B cell (primary cell): ENCODE measurements at regions not wholly inside any gene's neighbourhood (a gene's known extent, or its start where the extent isn't known, plus 50 kb on each side); places are given as distances from the start of the nearest gene placed in this dataset.

Experiments used
- ATAC-seq: fragments of 200-7000 bp; cut with Tn5 transposase; one replicate; pipeline ENCODE4 v1.10.0; 2021; ENCODE audit warnings: low read depth, mild to moderate bottlenecking, moderate number of reproducible peaks, moderate library complexity
- CTCF ChIA-PET: fragments of 350-600 bp; sonication (Branson Sonifier 250); formaldehyde crosslinking; loops from one replicate; lab custom pipeline; 2021; ENCODE audit warnings: antibody characterized with exemption, inconsistent platforms; lab: Charles Lee
- POLR2A ChIA-PET: fragments of 350-600 bp; sonication (Branson Sonifier 250); formaldehyde crosslinking; loops from one replicate; lab custom pipeline; 2021; ENCODE audit warnings: antibody characterized with exemption; lab: Charles Lee
- DNase-seq: peaks from one replicate; pipeline ENCODE4 v3.0.0; 2013
- H2AFZ ChIP-seq: 2 replicates; pipeline ENCODE4 v1.6.1; 2012; ENCODE audit warnings: mild to moderate bottlenecking, low read depth, low read length; ENCODE audit not compliant: insufficient read depth, poor library complexity, severe bottlenecking
- H3K27ac ChIP-seq, 2 donors: 1 replicate in 1 of 2; 2 replicates in 1 of 2; pipeline ENCODE4 v1.5.1; 2012 to 2013; ENCODE audit warnings: low read length in 2 of 2, mild to moderate bottlenecking in 2 of 2, moderate library complexity in 1 of 2
- H3K27me3 ChIP-seq, 4 experiments: fragments of 200-600 bp in 1 of 4; sonication (generic) in 1 of 4; replicated peaks in 1 of 4; 1 replicate in 2 of 4; 2 replicates in 2 of 4; pipeline versions ENCODE4 v1.6.1 to v1.7.0; 2013 to 2016; ENCODE audit warnings: low read length in 3 of 4, mild to moderate bottlenecking in 2 of 4, mixed read lengths in 1 of 4, moderate library complexity in 1 of 4; ENCODE audit not compliant: insufficient read depth in 4 of 4, control insufficient read depth in 3 of 4; ENCODE audit errors: control extremely low read depth in 1 of 4
- H3K36me3 ChIP-seq, 2 experiments: replicated peaks in 1 of 2; 1 replicate in 1 of 2; 2 replicates in 1 of 2; pipeline versions ENCODE4 v1.6.1 to v1.7.1; 2013; ENCODE audit warnings: low read length in 1 of 2; ENCODE audit not compliant: insufficient read depth in 2 of 2, control insufficient read depth in 1 of 2; ENCODE audit errors: control extremely low read depth in 1 of 2, extremely low read depth in 1 of 2
- H3K4me1 ChIP-seq, 2 donors: fragments of 200-600 bp in 1 of 2; sonication (generic) in 1 of 2; 1 replicate in 1 of 2; 2 replicates in 1 of 2; pipeline versions ENCODE4 v1.5.1 to v1.6.1; 2013 to 2017; ENCODE audit warnings: low read length in 2 of 2; ENCODE audit not compliant: control insufficient read depth in 2 of 2, insufficient read depth in 2 of 2
- H3K4me2 ChIP-seq: replicated peaks from 2 replicates; pipeline ENCODE3; 2012; ENCODE audit warnings: mild to moderate bottlenecking, low read depth, low read length; ENCODE audit not compliant: poor library complexity, severe bottlenecking
- H3K4me3 ChIP-seq, 5 experiments: fragments of 200-600 bp in 1 of 5; sonication (generic) in 1 of 5; 1 replicate in 3 of 5; 2 replicates in 2 of 5; pipeline versions ENCODE4 v1.5.1 to v1.7.0; 2011 to 2016; ENCODE audit warnings: low read length in 4 of 5, mild to moderate bottlenecking in 4 of 5, low read depth in 2 of 5, control low read depth in 1 of 5, moderate library complexity in 1 of 5; ENCODE audit not compliant: insufficient read depth in 1 of 5; ENCODE audit errors: control extremely low read depth in 1 of 5, extremely low read depth in 1 of 5
- H3K79me2 ChIP-seq: fragments of 200-600 bp; sonication (generic); one replicate; pipeline ENCODE4 v1.6.0; 2016; ENCODE audit warnings: low read length; ENCODE audit not compliant: control insufficient read depth, insufficient read depth
- H3K9ac ChIP-seq: fragments of 200-600 bp; sonication (generic); 2 replicates; pipeline ENCODE4 v1.6.1; 2017; ENCODE audit warnings: mild to moderate bottlenecking, low read length, moderate library complexity
- H3K9me3 ChIP-seq, 3 donors: one replicate each; pipeline versions ENCODE4 v1.6.1 to v1.7.1; 2013; ENCODE audit warnings: low read length in 2 of 3; ENCODE audit not compliant: control insufficient read depth in 2 of 3, insufficient read depth in 1 of 3; ENCODE audit errors: control extremely low read depth in 1 of 3
- H4K20me1 ChIP-seq: 2 replicates; pipeline ENCODE4 v1.6.0; 2012; ENCODE audit warnings: mild to moderate bottlenecking, low read length; ENCODE audit not compliant: insufficient read depth, control insufficient read depth, poor library complexity, severe bottlenecking
- H3K27ac Mint-ChIP-seq: one replicate; pipeline ENCODE4 v1.8.0; 2021; ENCODE audit warnings: mixed read lengths
- H3K27me3 Mint-ChIP-seq: one replicate; pipeline ENCODE4 v1.8.0; 2021; ENCODE audit warnings: mixed read lengths
- H3K4me1 Mint-ChIP-seq: one replicate; pipeline ENCODE4 v1.8.0; 2021; ENCODE audit warnings: mixed read lengths
- H3K4me3 Mint-ChIP-seq: one replicate; pipeline ENCODE4 v1.8.0; 2021; ENCODE audit warnings: mixed read lengths
- H3K9me3 Mint-ChIP-seq: one replicate; pipeline ENCODE4 v1.8.0; 2022; ENCODE audit warnings: mixed read lengths; ENCODE audit not compliant: insufficient read depth
- CTCF ChIP-seq: fragments of 200-600 bp; IDR thresholded peaks from one replicate; pipeline ENCODE4 v1.8.0; 2022; ENCODE audit warnings: antibody characterized with exemption, mild to moderate bottlenecking
- EZH2 ChIP-seq: IDR thresholded peaks from 2 replicates; pipeline ENCODE4 v1.6.1; 2012; ENCODE audit warnings: borderline replicate concordance, low read depth, mild to moderate bottlenecking, moderate library complexity, low read length; ENCODE audit not compliant: insufficient read depth, poor library complexity, severe bottlenecking
- WGBS: methylation state at CpG from one replicate; pipeline ENCODE4 v1.1.5; 2013; ENCODE audit warnings: missing lambda C conversion rate; ENCODE audit not compliant: insufficient coverage; 5-methylcytosine and 5-hydroxymethylcytosine counted together
- intact Hi-C: fragments of 100-400 bp; cut with micrococcal nuclease; formaldehyde crosslinking; loops from one replicate; pipeline ENCODE4 v1.10.0; 2022

GRCh38 chrX:39904816-39905537, 192.8 kb downstream of the BCOR start:
- no peak overlapping the region for H3K27ac Mint-ChIP-seq
- H3K79me2 ChIP-seq, result no peaks in the 10 kb centered on the region
- no peaks in the 10 kb centered on the region for H4K20me1 ChIP-seq
- no peaks in the 10 kb centered on the region for H3K4me1 Mint-ChIP-seq
- no peaks in the 10 kb centered on the region for H3K27me3 Mint-ChIP-seq
- intact Hi-C loops, result no loop called here
- CTCF ChIA-PET, result no interaction called here
- H3K4me2 ChIP-seq, result no peak overlapping the region
- no peak for TF ChIP-seq CTCF
- no peak for TF ChIP-seq EZH2
- no peaks in the 10 kb centered on the region for H3K9me3 Mint-ChIP-seq
- whole genome bisulfite sequencing, result 89% methylated on average over 16 of the region's 21 CpGs
- H3K4me3 Mint-ChIP-seq, result no peak overlapping the region
- DNase-seq (no peak), ATAC-seq (no peak)
- H2AFZ ChIP-seq, result no peak overlapping the region
- no peaks in the 10 kb centered on the region for H3K9me3 ChIP-seq
- H3K4me1 ChIP-seq, result no peaks in the 10 kb centered on the region
- H3K4me3 ChIP-seq, result no peak overlapping the region
- no peak overlapping the region for H3K27ac ChIP-seq
- POLR2A ChIA-PET, result no interaction called here
- no peak overlapping the region for H3K9ac ChIP-seq
- H3K36me3 ChIP-seq, result no peaks in the 10 kb centered on the region
- no peaks in the 10 kb centered on the region for H3K27me3 ChIP-seq

- DNase-seq (no peak), ATAC-seq (no peak)
- no peaks in the 10 kb centered on the region for H4K20me1 ChIP-seq
- no peaks in the 10 kb centered on the region for H3K36me3 ChIP-seq
- TF ChIP-seq EZH2 (no peak), CTCF (no peak)
- Mint-ChIP-seq H3K4me3 (no peak overlapping the region), H3K4me1 (no peaks in the 10 kb centered on the region), H3K27ac (no peak overlapping the region), H3K9me3 (no peaks in the 10 kb centered on the region), H3K27me3 (no peaks in the 10 kb centered on the region)
- no peaks in the 10 kb centered on the region for H3K4me1 ChIP-seq
- H2AFZ ChIP-seq, result no peak overlapping the region
- H3K27me3 ChIP-seq, result no peaks in the 10 kb centered on the region
- H3K9ac ChIP-seq, result no peak overlapping the region
- H3K4me3 ChIP-seq, result no peak overlapping the region
- no peaks in the 10 kb centered on the region for H3K79me2 ChIP-seq
- no peak overlapping the region for H3K4me2 ChIP-seq
- CTCF ChIA-PET, result interaction anchor here (0.6 kb wide), 1 partner anchor 173 kb away, joined by 3 read pairs; no protein-coding TSS in a partner anchor
- H3K27ac ChIP-seq, result no peak overlapping the region
- 15% methylated on average over 4 of the region's 14 CpGs for WGBS
- POLR2A ChIA-PET, result no interaction called here
- intact Hi-C loops, result no loop called here
- H3K9me3 ChIP-seq, result no peaks in the 10 kb centered on the region
Measured at GRCh38 chrX:39905538-39905891, 192.2 kb downstream of the BCOR start.
